Type B pancreatic cell (in vitro differentiated cells): ENCODE measurements at regions not wholly inside any gene's neighbourhood (a gene's known extent, or its start where the extent isn't known, plus 50 kb on each side); places are given as distances from the start of the nearest gene placed in this dataset.

Experiments
- DNase-seq: peaks from one replicate; pipeline ENCODE4 v3.0.0; 2021; ENCODE audit warnings: mixed read lengths; ENCODE audit not compliant: unreplicated experiment; ENCODE audit errors: extremely low spot score
- H3K27ac Mint-ChIP-seq: 2 replicates; pipeline ENCODE4 v1.8.0; 2021; ENCODE audit warnings: mild to moderate bottlenecking, mixed read lengths
- H3K27me3 Mint-ChIP-seq: 2 replicates; pipeline ENCODE4 v1.8.0; 2021; ENCODE audit warnings: mixed read lengths
- H3K36me3 Mint-ChIP-seq: 2 replicates; pipeline ENCODE4 v1.8.0; 2021; ENCODE audit warnings: mixed read lengths
- H3K4me1 Mint-ChIP-seq: one replicate; pipeline ENCODE4 v1.8.0; 2021; ENCODE audit warnings: mixed read lengths; ENCODE audit not compliant: unreplicated experiment
- H3K4me3 Mint-ChIP-seq: 2 replicates; pipeline ENCODE4 v1.8.0; 2021; ENCODE audit warnings: mild to moderate bottlenecking, mixed read lengths
- H3K9me3 Mint-ChIP-seq: 2 replicates; pipeline ENCODE4 v1.8.0; 2021; ENCODE audit warnings: mixed read lengths
- TF ChIP-seq, protein P1 (sequence below): fragments of 200-600 bp; sonication (generic); conservative IDR thresholded peaks from 2 replicates; pipeline ENCODE4 v1.5.0; 2021; ENCODE audit warnings: antibody characterized with exemption, mild to moderate bottlenecking

DNA sequence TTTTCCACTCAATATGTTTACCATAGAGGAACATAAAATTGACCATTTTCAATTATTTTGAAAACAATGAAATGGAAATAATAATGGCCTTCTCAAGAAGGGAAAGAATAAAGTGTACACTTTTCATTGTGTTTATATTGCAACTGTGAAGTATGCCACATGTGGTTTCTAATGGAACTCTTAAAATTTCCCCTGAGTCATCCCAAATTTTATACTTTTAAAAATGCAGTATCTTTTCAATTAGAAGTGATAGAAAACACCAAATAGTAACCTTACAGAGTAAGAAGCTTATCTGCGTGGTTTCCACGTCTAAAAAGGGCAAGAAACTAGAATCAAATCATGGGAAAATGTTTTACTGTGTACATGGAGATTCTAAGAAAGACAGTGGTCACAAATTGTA lies 70.0 kb downstream of the SCG2 start:
- Mint-ChIP-seq H3K9me3 (peaks cover 3% of the 10 kb centered on the region), H3K36me3 (no peaks in the 10 kb centered on the region), H3K4me1 (no peaks in the 10 kb centered on the region), H3K27ac (no peak overlapping the region), H3K4me3 (no peak overlapping the region), H3K27me3 (peaks cover 3% of the 10 kb centered on the region)
- TF ChIP-seq, protein P1, sequence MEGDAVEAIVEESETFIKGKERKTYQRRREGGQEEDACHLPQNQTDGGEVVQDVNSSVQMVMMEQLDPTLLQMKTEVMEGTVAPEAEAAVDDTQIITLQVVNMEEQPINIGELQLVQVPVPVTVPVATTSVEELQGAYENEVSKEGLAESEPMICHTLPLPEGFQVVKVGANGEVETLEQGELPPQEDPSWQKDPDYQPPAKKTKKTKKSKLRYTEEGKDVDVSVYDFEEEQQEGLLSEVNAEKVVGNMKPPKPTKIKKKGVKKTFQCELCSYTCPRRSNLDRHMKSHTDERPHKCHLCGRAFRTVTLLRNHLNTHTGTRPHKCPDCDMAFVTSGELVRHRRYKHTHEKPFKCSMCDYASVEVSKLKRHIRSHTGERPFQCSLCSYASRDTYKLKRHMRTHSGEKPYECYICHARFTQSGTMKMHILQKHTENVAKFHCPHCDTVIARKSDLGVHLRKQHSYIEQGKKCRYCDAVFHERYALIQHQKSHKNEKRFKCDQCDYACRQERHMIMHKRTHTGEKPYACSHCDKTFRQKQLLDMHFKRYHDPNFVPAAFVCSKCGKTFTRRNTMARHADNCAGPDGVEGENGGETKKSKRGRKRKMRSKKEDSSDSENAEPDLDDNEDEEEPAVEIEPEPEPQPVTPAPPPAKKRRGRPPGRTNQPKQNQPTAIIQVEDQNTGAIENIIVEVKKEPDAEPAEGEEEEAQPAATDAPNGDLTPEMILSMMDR: no peak
- DNase-seq: no peak

GRCh38 chr2:223532712-223533111 lies 69.4 kb downstream of the SCG2 start:
- no peak for DNase-seq
- TF ChIP-seq, protein P1: no peak
- Mint-ChIP-seq H3K36me3 (no peaks in the 10 kb centered on the region), H3K27ac (no peak overlapping the region), H3K4me3 (no peak overlapping the region), H3K9me3 (peaks cover under 1% of the 10 kb centered on the region), H3K27me3 (peaks cover 3% of the 10 kb centered on the region), H3K4me1 (peaks cover 2% of the 10 kb centered on the region)

DNA sequence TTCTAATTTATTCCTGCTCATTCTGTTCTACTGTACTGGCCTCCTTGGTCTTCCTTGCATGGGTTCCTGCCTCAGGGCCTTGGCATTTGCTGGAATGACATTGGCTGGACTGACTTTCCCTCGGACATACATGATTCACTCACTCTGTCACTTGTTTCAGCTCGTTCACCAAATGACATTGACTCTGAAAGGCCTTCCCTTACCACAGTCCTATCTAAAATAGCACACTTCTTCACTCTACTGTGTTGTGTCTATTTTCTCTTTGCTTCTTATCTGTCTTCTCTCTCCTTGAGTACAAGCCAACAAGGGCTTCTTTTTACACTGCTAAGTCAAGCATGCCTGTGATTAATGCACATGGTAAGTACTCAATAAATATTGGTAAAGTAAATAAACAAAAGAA lies 65.6 kb downstream of the SCG2 start:
- H3K36me3 Mint-ChIP-seq: no peaks in the 10 kb centered on the region
- H3K4me1 Mint-ChIP-seq: peaks cover 18% of the 10 kb centered on the region
- H3K27me3 Mint-ChIP-seq: no peaks in the 10 kb centered on the region
- H3K4me3 Mint-ChIP-seq: no peak overlapping the region
- TF ChIP-seq, protein P1: no peak
- DNase-seq: no peak
- no peaks in the 10 kb centered on the region for H3K9me3 Mint-ChIP-seq
- H3K27ac Mint-ChIP-seq: no peak overlapping the region

- Mint-ChIP-seq H3K27ac (no peak overlapping the region), H3K9me3 (no peaks in the 10 kb centered on the region), H3K27me3 (no peaks in the 10 kb centered on the region), H3K4me3 (no peak overlapping the region), H3K36me3 (no peaks in the 10 kb centered on the region), H3K4me1 (peaks cover 18% of the 10 kb centered on the region)
- TF ChIP-seq, protein P1: no peak
- DNase-seq: no peak
Observed at GRCh38 chr2:223537115-223537514, 65.0 kb downstream of the SCG2 start.

DNA sequence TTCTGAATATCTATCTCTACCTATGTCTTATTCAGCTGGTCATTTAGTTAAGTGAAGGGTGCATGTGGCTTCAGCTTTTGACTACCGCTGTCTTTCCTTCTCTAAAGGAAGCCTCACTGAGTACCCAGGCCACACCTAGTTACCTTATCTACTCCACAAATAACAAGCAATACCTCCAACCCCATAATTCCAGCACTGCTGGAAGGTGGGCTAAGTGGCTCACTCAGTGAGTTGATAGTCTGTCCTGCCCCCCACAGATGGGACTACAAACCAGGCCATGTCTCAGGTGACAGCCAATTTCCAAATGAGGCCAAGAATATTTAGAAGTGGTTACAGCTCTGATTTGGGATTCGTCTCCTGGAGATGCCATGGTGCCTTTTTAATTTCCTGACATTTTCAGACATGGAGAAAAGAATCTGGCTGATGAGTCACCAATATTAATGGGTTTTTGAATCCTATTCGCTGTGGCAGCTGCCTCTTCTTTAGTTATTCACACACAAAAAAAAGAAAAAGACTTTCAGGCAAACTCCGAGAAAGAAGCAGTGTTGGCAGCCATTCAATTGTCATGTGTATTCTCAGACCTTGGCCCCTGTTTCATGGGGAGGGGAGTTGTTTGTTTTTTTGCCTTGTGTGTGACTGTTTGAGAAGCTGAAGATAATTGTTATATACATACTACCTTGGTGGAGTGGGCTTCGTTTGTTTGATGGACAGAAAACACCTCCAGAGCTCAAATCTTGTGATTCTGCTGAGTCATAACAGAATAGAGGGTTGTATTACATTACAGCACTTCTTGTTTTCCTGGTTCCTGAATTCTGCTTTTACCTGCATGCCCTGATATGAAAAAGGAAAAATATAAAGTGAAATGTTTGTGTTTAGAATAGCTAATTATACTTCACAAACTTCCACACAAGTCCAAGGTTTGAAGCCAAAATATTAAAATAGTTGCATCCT lies 64.2 kb downstream of the SCG2 start:
- Mint-ChIP-seq H3K4me3 (peak overlapping the region; percentile 30), H3K9me3 (no peaks in the 10 kb centered on the region), H3K36me3 (no peaks in the 10 kb centered on the region), H3K27ac (peak overlapping the region; percentile 81), H3K4me1 (peaks cover 18% of the 10 kb centered on the region), H3K27me3 (no peaks in the 10 kb centered on the region)
- TF ChIP-seq, protein P1: no peak
- no peak for DNase-seq
